GM23338 (cell line): ENCODE measurements at regions not wholly inside any gene's neighbourhood (a gene's known extent, or its start where the extent isn't known, plus 50 kb on each side); places are given as distances from the start of the nearest gene placed in this dataset.

Source experiments
- ATAC-seq: fragments of 200-7000 bp; cut with Tn5 transposase; 3 replicates; pipeline ENCODE4 v1.9.1; 2020
- DNase-seq: peaks from one replicate; pipeline ENCODE4 v3.0.0-alpha.2; 2015; ENCODE audit warnings: low spot score
- H2AFZ ChIP-seq: fragments of 200-600 bp; sonication (generic); 2 replicates; pipeline ENCODE4 v1.8.0; 2016; ENCODE audit warnings: antibody characterized with exemption, mild to moderate bottlenecking, moderate library complexity
- H3F3A ChIP-seq: fragments of 200-600 bp; sonication (generic); replicated peaks from 2 replicates; pipeline ENCODE4 v1.8.0; 2017; ENCODE audit warnings: antibody characterized with exemption, mixed run types, low read depth
- H3K27ac ChIP-seq: fragments of 200-600 bp; sonication (generic); 2 replicates; pipeline ENCODE4 v1.6.1; 2016; ENCODE audit warnings: low read depth
- H3K27me3 ChIP-seq: fragments of 200-600 bp; sonication (generic); 2 replicates; pipeline ENCODE4 v1.8.0; 2016; ENCODE audit warnings: mild to moderate bottlenecking, mixed run types, moderate library complexity; ENCODE audit not compliant: insufficient read depth
- H3K36me3 ChIP-seq: fragments of 200-600 bp; sonication (generic); 2 replicates; pipeline ENCODE4 v1.8.0; 2016; ENCODE audit warnings: mild to moderate bottlenecking; ENCODE audit not compliant: insufficient read depth
- H3K4me1 ChIP-seq: fragments of 200-600 bp; sonication (generic); 2 replicates; pipeline ENCODE4 v1.8.0; 2016; ENCODE audit warnings: mild to moderate bottlenecking, moderate library complexity; ENCODE audit not compliant: insufficient read depth
- H3K4me2 ChIP-seq: fragments of 200-600 bp; sonication (generic); 2 replicates; pipeline ENCODE4 v1.7.1; 2017; ENCODE audit warnings: mixed run types
- H3K4me3 ChIP-seq: fragments of 200-600 bp; sonication (generic); 2 replicates; pipeline ENCODE4 v1.6.1; 2016; ENCODE audit warnings: mixed run types
- H3K79me2 ChIP-seq: fragments of 200-600 bp; sonication (generic); replicated peaks from 2 replicates; pipeline ENCODE4 v1.8.0; 2017; ENCODE audit warnings: mild to moderate bottlenecking; ENCODE audit not compliant: insufficient read depth
- H3K9me2 ChIP-seq: fragments of 200-600 bp; sonication (generic); 2 replicates; pipeline ENCODE4 v1.8.0; 2017; ENCODE audit not compliant: insufficient read depth
- H4K20me1 ChIP-seq: fragments of 200-600 bp; sonication (generic); replicated peaks from 2 replicates; pipeline ENCODE4 v1.8.0; 2017; ENCODE audit warnings: mild to moderate bottlenecking; ENCODE audit not compliant: insufficient read depth
- H3K27ac Mint-ChIP-seq: 2 replicates; pipeline ENCODE4 v1.8.0; 2020; ENCODE audit warnings: inconsistent platforms, mild to moderate bottlenecking, moderate library complexity, mixed read lengths
- H3K27me3 Mint-ChIP-seq: 3 replicates; pipeline ENCODE4 v1.8.0; 2022; ENCODE audit warnings: low read depth, mild to moderate bottlenecking, moderate library complexity, mixed read lengths, inconsistent platforms; ENCODE audit not compliant: insufficient read depth, poor library complexity
- H3K36me3 Mint-ChIP-seq: 3 replicates; pipeline ENCODE4 v1.8.0; 2021; ENCODE audit warnings: low read depth, mild to moderate bottlenecking, inconsistent platforms, moderate library complexity, mixed read lengths
- H3K4me1 Mint-ChIP-seq: 3 replicates; pipeline ENCODE4 v1.8.0; 2020; ENCODE audit warnings: mild to moderate bottlenecking, inconsistent platforms, mixed read lengths
- H3K4me3 Mint-ChIP-seq: 3 replicates; pipeline ENCODE4 v1.8.0; 2021; ENCODE audit warnings: moderate library complexity, mild to moderate bottlenecking, inconsistent platforms, mixed read lengths
- H3K9me3 Mint-ChIP-seq: 3 replicates; pipeline ENCODE4 v1.8.0; 2020; ENCODE audit warnings: moderate library complexity, mild to moderate bottlenecking, inconsistent platforms, mixed read lengths
- EZH2 ChIP-seq: fragments of 200-600 bp; sonication (generic); IDR thresholded peaks from one replicate; pipeline ENCODE4 v1.8.0; 2017; ENCODE audit warnings: antibody characterized with exemption, mild to moderate bottlenecking, low read depth; ENCODE audit not compliant: unreplicated experiment
- EZH2phosphoT487 ChIP-seq: fragments of 200-600 bp; sonication (generic); IDR thresholded peaks from one replicate; pipeline ENCODE4 v1.8.1; 2018; ENCODE audit warnings: antibody characterized with exemption; ENCODE audit not compliant: unreplicated experiment
- JUNB ChIP-seq: IDR thresholded peaks from one replicate; pipeline ENCODE4 v1.6.1; 2016; ENCODE audit warnings: antibody characterized with exemption; ENCODE audit not compliant: unreplicated experiment
- POLR2AphosphoS5 ChIP-seq: IDR thresholded peaks from 2 replicates; pipeline ENCODE4 v1.6.1; 2016; ENCODE audit warnings: antibody characterized with exemption, low read depth
- TF ChIP-seq, protein P1 (sequence below): fragments of 250-450 bp; sonication (Bioruptor Pico); IDR thresholded peaks from 2 replicates; pipeline ENCODE4 v1.5.0; 2020; ENCODE audit warnings: mild to moderate bottlenecking, moderate library complexity
- TF ChIP-seq, protein P2 (sequence below): IDR thresholded peaks from 2 replicates; pipeline ENCODE4 v1.6.1; 2016; ENCODE audit warnings: antibody characterized with exemption
- TF ChIP-seq, protein P3 (sequence below): IDR thresholded peaks from one replicate; pipeline ENCODE4 v1.6.1; 2018; ENCODE audit warnings: antibody characterized with exemption; ENCODE audit not compliant: unreplicated experiment
- TF ChIP-seq, protein P4 (sequence below), 2 experiments: fragments of 200-600 bp in 1 of 2; sonication (generic) in 1 of 2; conservative IDR thresholded peaks; 2 replicates each; pipeline versions ENCODE4 v1.5.1 to v1.6.1; 2016 to 2017; ENCODE audit warnings: antibody characterized with exemption in 2 of 2, low read depth in 2 of 2, mild to moderate bottlenecking in 2 of 2, moderate library complexity in 1 of 2

DNA sequence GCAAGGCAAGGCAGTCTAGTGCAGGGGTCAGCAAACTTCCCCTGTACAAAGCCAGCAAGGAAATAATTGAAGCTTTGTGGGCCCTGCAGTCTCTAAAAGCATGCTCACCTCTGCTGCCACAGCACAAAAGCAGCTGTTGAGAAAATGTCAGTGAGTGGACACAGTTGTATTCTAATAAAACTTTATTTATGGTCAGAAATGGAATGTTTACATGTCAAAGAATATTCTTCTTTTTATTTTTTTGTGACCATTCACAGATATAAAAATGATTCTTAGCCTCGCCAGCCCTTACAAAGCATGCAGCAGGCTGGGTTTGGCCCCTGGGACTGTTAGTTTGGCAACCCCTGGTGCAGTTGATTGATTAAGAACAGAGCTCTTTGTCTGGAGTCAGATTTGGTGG lies 192.4 kb downstream of the BUB3 start:
- Histone ChIP-seq H3K79me2 (no peaks in the 10 kb centered on the region), H3K9me2 (no peaks in the 10 kb centered on the region), H3K36me3 (no peaks in the 10 kb centered on the region), H3K4me3 (no peak overlapping the region), H3K27me3 (no peaks in the 10 kb centered on the region), H3K27ac (no peak overlapping the region), H4K20me1 (no peaks in the 10 kb centered on the region), H2AFZ (no peak overlapping the region), H3K4me2 (no peak overlapping the region), H3F3A (no peaks in the 10 kb centered on the region), H3K4me1 (no peaks in the 10 kb centered on the region)
- DNase-seq (no peak), ATAC-seq (no peak)
- Mint-ChIP-seq H3K4me3 (no peak overlapping the region), H3K9me3 (no peaks in the 10 kb centered on the region), H3K27ac (no peak overlapping the region), H3K27me3 (peaks cover 4% of the 10 kb centered on the region), H3K36me3 (no peaks in the 10 kb centered on the region), H3K4me1 (no peaks in the 10 kb centered on the region)
- TF ChIP-seq, protein P1, sequence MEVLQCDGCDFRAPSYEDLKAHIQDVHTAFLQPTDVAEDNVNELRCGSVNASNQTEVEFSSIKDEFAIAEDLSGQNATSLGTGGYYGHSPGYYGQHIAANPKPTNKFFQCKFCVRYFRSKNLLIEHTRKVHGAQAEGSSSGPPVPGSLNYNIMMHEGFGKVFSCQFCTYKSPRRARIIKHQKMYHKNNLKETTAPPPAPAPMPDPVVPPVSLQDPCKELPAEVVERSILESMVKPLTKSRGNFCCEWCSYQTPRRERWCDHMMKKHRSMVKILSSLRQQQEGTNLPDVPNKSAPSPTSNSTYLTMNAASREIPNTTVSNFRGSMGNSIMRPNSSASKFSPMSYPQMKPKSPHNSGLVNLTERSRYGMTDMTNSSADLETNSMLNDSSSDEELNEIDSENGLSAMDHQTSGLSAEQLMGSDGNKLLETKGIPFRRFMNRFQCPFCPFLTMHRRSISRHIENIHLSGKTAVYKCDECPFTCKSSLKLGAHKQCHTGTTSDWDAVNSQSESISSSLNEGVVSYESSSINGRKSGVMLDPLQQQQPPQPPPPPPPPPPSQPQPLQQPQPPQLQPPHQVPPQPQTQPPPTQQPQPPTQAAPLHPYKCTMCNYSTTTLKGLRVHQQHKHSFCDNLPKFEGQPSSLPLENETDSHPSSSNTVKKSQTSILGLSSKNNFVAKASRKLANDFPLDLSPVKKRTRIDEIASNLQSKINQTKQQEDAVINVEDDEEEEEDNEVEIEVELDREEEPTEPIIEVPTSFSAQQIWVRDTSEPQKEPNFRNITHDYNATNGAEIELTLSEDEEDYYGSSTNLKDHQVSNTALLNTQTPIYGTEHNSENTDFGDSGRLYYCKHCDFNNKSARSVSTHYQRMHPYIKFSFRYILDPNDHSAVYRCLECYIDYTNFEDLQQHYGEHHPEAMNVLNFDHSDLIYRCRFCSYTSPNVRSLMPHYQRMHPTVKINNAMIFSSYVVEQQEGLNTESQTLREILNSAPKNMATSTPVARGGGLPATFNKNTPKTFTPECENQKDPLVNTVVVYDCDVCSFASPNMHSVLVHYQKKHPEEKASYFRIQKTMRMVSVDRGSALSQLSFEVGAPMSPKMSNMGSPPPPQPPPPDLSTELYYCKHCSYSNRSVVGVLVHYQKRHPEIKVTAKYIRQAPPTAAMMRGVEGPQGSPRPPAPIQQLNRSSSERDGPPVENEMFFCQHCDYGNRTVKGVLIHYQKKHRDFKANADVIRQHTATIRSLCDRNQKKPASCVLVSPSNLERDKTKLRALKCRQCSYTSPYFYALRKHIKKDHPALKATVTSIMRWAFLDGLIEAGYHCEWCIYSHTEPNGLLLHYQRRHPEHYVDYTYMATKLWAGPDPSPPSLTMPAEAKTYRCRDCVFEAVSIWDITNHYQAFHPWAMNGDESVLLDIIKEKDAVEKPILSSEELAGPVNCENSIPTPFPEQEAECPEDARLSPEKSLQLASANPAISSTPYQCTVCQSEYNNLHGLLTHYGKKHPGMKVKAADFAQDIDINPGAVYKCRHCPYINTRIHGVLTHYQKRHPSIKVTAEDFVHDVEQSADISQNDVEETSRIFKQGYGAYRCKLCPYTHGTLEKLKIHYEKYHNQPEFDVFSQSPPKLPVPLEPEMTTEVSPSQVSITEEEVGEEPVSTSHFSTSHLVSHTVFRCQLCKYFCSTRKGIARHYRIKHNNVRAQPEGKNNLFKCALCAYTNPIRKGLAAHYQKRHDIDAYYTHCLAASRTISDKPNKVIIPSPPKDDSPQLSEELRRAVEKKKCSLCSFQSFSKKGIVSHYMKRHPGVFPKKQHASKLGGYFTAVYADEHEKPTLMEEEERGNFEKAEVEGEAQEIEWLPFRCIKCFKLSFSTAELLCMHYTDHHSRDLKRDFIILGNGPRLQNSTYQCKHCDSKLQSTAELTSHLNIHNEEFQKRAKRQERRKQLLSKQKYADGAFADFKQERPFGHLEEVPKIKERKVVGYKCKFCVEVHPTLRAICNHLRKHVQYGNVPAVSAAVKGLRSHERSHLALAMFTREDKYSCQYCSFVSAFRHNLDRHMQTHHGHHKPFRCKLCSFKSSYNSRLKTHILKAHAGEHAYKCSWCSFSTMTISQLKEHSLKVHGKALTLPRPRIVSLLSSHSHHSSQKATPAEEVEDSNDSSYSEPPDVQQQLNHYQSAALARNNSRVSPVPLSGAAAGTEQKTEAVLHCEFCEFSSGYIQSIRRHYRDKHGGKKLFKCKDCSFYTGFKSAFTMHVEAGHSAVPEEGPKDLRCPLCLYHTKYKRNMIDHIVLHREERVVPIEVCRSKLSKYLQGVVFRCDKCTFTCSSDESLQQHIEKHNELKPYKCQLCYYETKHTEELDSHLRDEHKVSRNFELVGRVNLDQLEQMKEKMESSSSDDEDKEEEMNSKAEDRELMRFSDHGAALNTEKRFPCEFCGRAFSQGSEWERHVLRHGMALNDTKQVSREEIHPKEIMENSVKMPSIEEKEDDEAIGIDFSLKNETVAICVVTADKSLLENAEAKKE, result no peak
- TF ChIP-seq, protein P2, sequence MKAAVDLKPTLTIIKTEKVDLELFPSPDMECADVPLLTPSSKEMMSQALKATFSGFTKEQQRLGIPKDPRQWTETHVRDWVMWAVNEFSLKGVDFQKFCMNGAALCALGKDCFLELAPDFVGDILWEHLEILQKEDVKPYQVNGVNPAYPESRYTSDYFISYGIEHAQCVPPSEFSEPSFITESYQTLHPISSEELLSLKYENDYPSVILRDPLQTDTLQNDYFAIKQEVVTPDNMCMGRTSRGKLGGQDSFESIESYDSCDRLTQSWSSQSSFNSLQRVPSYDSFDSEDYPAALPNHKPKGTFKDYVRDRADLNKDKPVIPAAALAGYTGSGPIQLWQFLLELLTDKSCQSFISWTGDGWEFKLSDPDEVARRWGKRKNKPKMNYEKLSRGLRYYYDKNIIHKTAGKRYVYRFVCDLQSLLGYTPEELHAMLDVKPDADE, result no peak
- TF ChIP-seq, protein P3, sequence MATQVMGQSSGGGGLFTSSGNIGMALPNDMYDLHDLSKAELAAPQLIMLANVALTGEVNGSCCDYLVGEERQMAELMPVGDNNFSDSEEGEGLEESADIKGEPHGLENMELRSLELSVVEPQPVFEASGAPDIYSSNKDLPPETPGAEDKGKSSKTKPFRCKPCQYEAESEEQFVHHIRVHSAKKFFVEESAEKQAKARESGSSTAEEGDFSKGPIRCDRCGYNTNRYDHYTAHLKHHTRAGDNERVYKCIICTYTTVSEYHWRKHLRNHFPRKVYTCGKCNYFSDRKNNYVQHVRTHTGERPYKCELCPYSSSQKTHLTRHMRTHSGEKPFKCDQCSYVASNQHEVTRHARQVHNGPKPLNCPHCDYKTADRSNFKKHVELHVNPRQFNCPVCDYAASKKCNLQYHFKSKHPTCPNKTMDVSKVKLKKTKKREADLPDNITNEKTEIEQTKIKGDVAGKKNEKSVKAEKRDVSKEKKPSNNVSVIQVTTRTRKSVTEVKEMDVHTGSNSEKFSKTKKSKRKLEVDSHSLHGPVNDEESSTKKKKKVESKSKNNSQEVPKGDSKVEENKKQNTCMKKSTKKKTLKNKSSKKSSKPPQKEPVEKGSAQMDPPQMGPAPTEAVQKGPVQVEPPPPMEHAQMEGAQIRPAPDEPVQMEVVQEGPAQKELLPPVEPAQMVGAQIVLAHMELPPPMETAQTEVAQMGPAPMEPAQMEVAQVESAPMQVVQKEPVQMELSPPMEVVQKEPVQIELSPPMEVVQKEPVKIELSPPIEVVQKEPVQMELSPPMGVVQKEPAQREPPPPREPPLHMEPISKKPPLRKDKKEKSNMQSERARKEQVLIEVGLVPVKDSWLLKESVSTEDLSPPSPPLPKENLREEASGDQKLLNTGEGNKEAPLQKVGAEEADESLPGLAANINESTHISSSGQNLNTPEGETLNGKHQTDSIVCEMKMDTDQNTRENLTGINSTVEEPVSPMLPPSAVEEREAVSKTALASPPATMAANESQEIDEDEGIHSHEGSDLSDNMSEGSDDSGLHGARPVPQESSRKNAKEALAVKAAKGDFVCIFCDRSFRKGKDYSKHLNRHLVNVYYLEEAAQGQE, result no peak
- TF ChIP-seq EZH2phosphoT487 (no peak), EZH2 (no peak), POLR2AphosphoS5 (no peak), JUNB (no peak)
- TF ChIP-seq, protein P4, sequence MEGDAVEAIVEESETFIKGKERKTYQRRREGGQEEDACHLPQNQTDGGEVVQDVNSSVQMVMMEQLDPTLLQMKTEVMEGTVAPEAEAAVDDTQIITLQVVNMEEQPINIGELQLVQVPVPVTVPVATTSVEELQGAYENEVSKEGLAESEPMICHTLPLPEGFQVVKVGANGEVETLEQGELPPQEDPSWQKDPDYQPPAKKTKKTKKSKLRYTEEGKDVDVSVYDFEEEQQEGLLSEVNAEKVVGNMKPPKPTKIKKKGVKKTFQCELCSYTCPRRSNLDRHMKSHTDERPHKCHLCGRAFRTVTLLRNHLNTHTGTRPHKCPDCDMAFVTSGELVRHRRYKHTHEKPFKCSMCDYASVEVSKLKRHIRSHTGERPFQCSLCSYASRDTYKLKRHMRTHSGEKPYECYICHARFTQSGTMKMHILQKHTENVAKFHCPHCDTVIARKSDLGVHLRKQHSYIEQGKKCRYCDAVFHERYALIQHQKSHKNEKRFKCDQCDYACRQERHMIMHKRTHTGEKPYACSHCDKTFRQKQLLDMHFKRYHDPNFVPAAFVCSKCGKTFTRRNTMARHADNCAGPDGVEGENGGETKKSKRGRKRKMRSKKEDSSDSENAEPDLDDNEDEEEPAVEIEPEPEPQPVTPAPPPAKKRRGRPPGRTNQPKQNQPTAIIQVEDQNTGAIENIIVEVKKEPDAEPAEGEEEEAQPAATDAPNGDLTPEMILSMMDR (conservative IDR thresholded peaks at IDR 0.05; ENCODE audit: low read depth in 2 of 2), result no peak
